MG63 (cell line): ENCODE measurements at regions not wholly inside any gene's neighbourhood (a gene's known extent, or its start where the extent isn't known, plus 50 kb on each side); places are given as distances from the start of the nearest gene placed in this dataset.

ENCODE experiments used
- DNase-seq: peaks from one replicate; pipeline ENCODE4 v3.0.0-alpha.2; 2020
- H3K27me3 ChIP-seq: fragments of 250-450 bp; sonication (Bioruptor Pico); 2 replicates; pipeline ENCODE4 v1.5.1; 2020; ENCODE audit warnings: mild to moderate bottlenecking, moderate library complexity
- H3K36me3 ChIP-seq: fragments of 250-450 bp; sonication (Bioruptor Pico); 2 replicates; pipeline ENCODE4 v1.5.1; 2020; ENCODE audit warnings: mild to moderate bottlenecking, moderate library complexity
- H3K4me3 ChIP-seq: fragments of 250-450 bp; sonication (Bioruptor Pico); 2 replicates; pipeline ENCODE4 v1.5.1; 2020; ENCODE audit warnings: mild to moderate bottlenecking, moderate library complexity
- H3K9me3 ChIP-seq: fragments of 250-450 bp; sonication (Bioruptor Pico); 2 replicates; pipeline ENCODE4 v1.5.1; 2020; ENCODE audit warnings: mild to moderate bottlenecking, moderate library complexity

GRCh38 chr11:19453651-19454257 lies 213.0 kb upstream of the E2F8 start:
- Histone ChIP-seq H3K9me3 (no peaks in the 10 kb centered on the region), H3K4me3 (no peak overlapping the region), H3K36me3 (no peaks in the 10 kb centered on the region), H3K27me3 (no peaks in the 10 kb centered on the region)
- DNase-seq = no peak

- Histone ChIP-seq H3K36me3 (no peaks in the 10 kb centered on the region), H3K27me3 (no peaks in the 10 kb centered on the region), H3K9me3 (no peaks in the 10 kb centered on the region), H3K4me3 (no peak overlapping the region)
- DNase-seq = no peak
Observed at GRCh38 chr11:19451609-19452008, 210.9 kb upstream of the E2F8 start.

GRCh38 chr11:19450282-19450681 lies 209.5 kb upstream of the E2F8 start:
- Histone ChIP-seq H3K36me3 (no peaks in the 10 kb centered on the region), H3K27me3 (no peaks in the 10 kb centered on the region), H3K4me3 (no peak overlapping the region), H3K9me3 (no peaks in the 10 kb centered on the region)
- DNase-seq = no peak

- Histone ChIP-seq H3K4me3 (no peak overlapping the region), H3K9me3 (no peaks in the 10 kb centered on the region), H3K36me3 (no peaks in the 10 kb centered on the region), H3K27me3 (no peaks in the 10 kb centered on the region)
- DNase-seq = no peak
Observed at GRCh38 chr11:19448651-19449050, 207.9 kb upstream of the E2F8 start.

GRCh38 chr11:19447150-19447566 lies 206.4 kb upstream of the E2F8 start:
- Histone ChIP-seq H3K27me3 (no peaks in the 10 kb centered on the region), H3K4me3 (no peak overlapping the region), H3K36me3 (no peaks in the 10 kb centered on the region), H3K9me3 (no peaks in the 10 kb centered on the region)
- peak; percentile 78 for DNase-seq

- no peaks in the 10 kb centered on the region for H3K36me3 ChIP-seq
- DNase-seq = no peak
- no peak overlapping the region for H3K4me3 ChIP-seq
- no peaks in the 10 kb centered on the region for H3K27me3 ChIP-seq
- H3K9me3 ChIP-seq = no peaks in the 10 kb centered on the region
Observed at GRCh38 chr11:19445771-19446170, 205.0 kb upstream of the E2F8 start.

- Histone ChIP-seq H3K36me3 (no peaks in the 10 kb centered on the region), H3K4me3 (no peak overlapping the region), H3K9me3 (no peaks in the 10 kb centered on the region), H3K27me3 (no peaks in the 10 kb centered on the region)
- DNase-seq = no peak
Observed at GRCh38 chr11:19444231-19444630, 203.5 kb upstream of the E2F8 start.

- H3K27me3 ChIP-seq = no peaks in the 10 kb centered on the region
- H3K36me3 ChIP-seq = no peaks in the 10 kb centered on the region
- no peak for DNase-seq
- no peak overlapping the region for H3K4me3 ChIP-seq
- H3K9me3 ChIP-seq = no peaks in the 10 kb centered on the region
Observed at GRCh38 chr11:19442554-19442910, 201.8 kb upstream of the E2F8 start.

GRCh38 chr11:19441752-19442553 lies 201.2 kb upstream of the E2F8 start:
- Histone ChIP-seq H3K4me3 (no peak overlapping the region), H3K36me3 (no peaks in the 10 kb centered on the region), H3K27me3 (no peaks in the 10 kb centered on the region), H3K9me3 (no peaks in the 10 kb centered on the region)
- peak; percentile 76 for DNase-seq

GRCh38 chr11:19441288-19441687 lies 200.5 kb upstream of the E2F8 start:
- Histone ChIP-seq H3K36me3 (no peaks in the 10 kb centered on the region), H3K27me3 (no peaks in the 10 kb centered on the region), H3K4me3 (no peak overlapping the region), H3K9me3 (no peaks in the 10 kb centered on the region)
- DNase-seq = no peak

GRCh38 chr11:19437760-19438159 lies 197.0 kb upstream of the E2F8 start:
- no peaks in the 10 kb centered on the region for H3K36me3 ChIP-seq
- no peak overlapping the region for H3K4me3 ChIP-seq
- H3K9me3 ChIP-seq = no peaks in the 10 kb centered on the region
- peak; percentile 67 for DNase-seq
- H3K27me3 ChIP-seq = no peaks in the 10 kb centered on the region

- H3K4me3 ChIP-seq = no peak overlapping the region
- H3K9me3 ChIP-seq = no peaks in the 10 kb centered on the region
- H3K36me3 ChIP-seq = no peaks in the 10 kb centered on the region
- no peak for DNase-seq
- H3K27me3 ChIP-seq = no peaks in the 10 kb centered on the region
Observed at GRCh38 chr11:19436932-19437331, 196.2 kb upstream of the E2F8 start.

- no peaks in the 10 kb centered on the region for H3K27me3 ChIP-seq
- DNase-seq = no peak
Observed at GRCh38 chr11:19435306-19435989, 194.7 kb upstream of the E2F8 start.

GRCh38 chr11:19433791-19434190 lies 193.0 kb upstream of the E2F8 start:
- no peak overlapping the region for H3K4me3 ChIP-seq
- H3K9me3 ChIP-seq = no peaks in the 10 kb centered on the region
- DNase-seq = no peak
- no peaks in the 10 kb centered on the region for H3K36me3 ChIP-seq
- no peaks in the 10 kb centered on the region for H3K27me3 ChIP-seq

More at GRCh38 chr11:19435306-19435989, 194.7 kb upstream of the E2F8 start:
- Histone ChIP-seq H3K4me3 (no peak overlapping the region), H3K36me3 (no peaks in the 10 kb centered on the region), H3K9me3 (no peaks in the 10 kb centered on the region)

- no peak overlapping the region for H3K4me3 ChIP-seq
- no peaks in the 10 kb centered on the region for H3K36me3 ChIP-seq
- H3K9me3 ChIP-seq = no peaks in the 10 kb centered on the region
- DNase-seq = no peak
- no peaks in the 10 kb centered on the region for H3K27me3 ChIP-seq
Observed at GRCh38 chr11:19433367-19433766, 192.6 kb upstream of the E2F8 start.

- no peaks in the 10 kb centered on the region for H3K9me3 ChIP-seq
- H3K27me3 ChIP-seq = no peaks in the 10 kb centered on the region
- H3K36me3 ChIP-seq = no peaks in the 10 kb centered on the region
- no peak overlapping the region for H3K4me3 ChIP-seq
- peak; percentile 66 for DNase-seq
Observed at GRCh38 chr11:19432370-19433061, 191.8 kb upstream of the E2F8 start.

GRCh38 chr11:19430754-19431398 lies 190.1 kb upstream of the E2F8 start:
- Histone ChIP-seq H3K36me3 (no peaks in the 10 kb centered on the region), H3K4me3 (no peak overlapping the region), H3K9me3 (no peaks in the 10 kb centered on the region), H3K27me3 (no peaks in the 10 kb centered on the region)
- no peak for DNase-seq
